Motor neuron (in vitro differentiated cells): ENCODE measurements at regions not wholly inside any gene's neighbourhood (a gene's known extent, or its start where the extent isn't known, plus 50 kb on each side); places are given as distances from the start of the nearest gene placed in this dataset.
"Not testable (repeated sequence)": the region's sequence is repeated elsewhere in the genome, so short reads cannot be mapped to it uniquely, and the experiment has no call there.

Experiments used
- ATAC-seq, 8 experiments: fragments of 200-7000 bp; cut with Tn5 transposase; replicated peaks in 6 of 8; 2 replicates each; pipeline ENCODE4 v1.8.0; 2021; ENCODE audit warnings: mild to moderate bottlenecking in 8 of 8, moderate library complexity in 8 of 8
- H3K27ac ChIP-seq, 2 donors: fragments of 250-450 bp; sonication (Bioruptor Pico); 2 replicates each; pipeline ENCODE4 v1.9.0; 2021; ENCODE audit warnings: antibody characterized with exemption in 2 of 2, mild to moderate bottlenecking in 2 of 2, moderate library complexity in 1 of 2
- H3K4me1 ChIP-seq, 2 donors: fragments of 250-450 bp; sonication (Bioruptor Pico); replicated peaks in 1 of 2; 2 replicates each; pipeline ENCODE4 v1.6.1; 2021; ENCODE audit warnings: antibody characterized with exemption in 2 of 2, mild to moderate bottlenecking in 2 of 2, moderate library complexity in 1 of 2
- H3K4me3 ChIP-seq, 5 donors: fragments of 250-450 bp; sonication (Bioruptor Pico); 2 replicates each; pipeline ENCODE4 v1.9.0; 2021; ENCODE audit warnings: antibody characterized with exemption in 5 of 5, mild to moderate bottlenecking in 5 of 5, moderate library complexity in 4 of 5
- WGBS, 10 experiments: fragments of 450-650 bp; shearing (Covaris generic); methylation state at CpG; one replicate each; pipeline ENCODE4 v1.0.0; 2022; 5-methylcytosine and 5-hydroxymethylcytosine counted together
- in situ Hi-C, 9 experiments: fragments of 400-800 bp; cut with MboI; loops; one replicate each; pipeline ENCODE4 v1.15.0; 2021; ENCODE audit warnings: low sequenced_read_pairs in 9 of 9, low pct_unique_long_range_greater_than_20kb in 2 of 9; ENCODE audit not compliant: unreplicated experiment in 9 of 9

GRCh38 chr1:242886137-242886536, 361.6 kb upstream of the PLD5 start:
- no peak for ATAC-seq
- WGBS, 10 experiments: 0 to 57% (median 21%) methylated on average over 1 to 2 of the region's 2 CpGs; no CpG with 5 or more reads in 4 of the 10 experiments
- Histone ChIP-seq H3K27ac (peak overlapping the region in 1 of 2 donors; percentile 21), H3K4me3 (no peak overlapping the region), H3K4me1 (peaks cover 7 to 12% of the 10 kb centered on the region in 2 donors)
- in situ Hi-C loops: no loop called here

DNA sequence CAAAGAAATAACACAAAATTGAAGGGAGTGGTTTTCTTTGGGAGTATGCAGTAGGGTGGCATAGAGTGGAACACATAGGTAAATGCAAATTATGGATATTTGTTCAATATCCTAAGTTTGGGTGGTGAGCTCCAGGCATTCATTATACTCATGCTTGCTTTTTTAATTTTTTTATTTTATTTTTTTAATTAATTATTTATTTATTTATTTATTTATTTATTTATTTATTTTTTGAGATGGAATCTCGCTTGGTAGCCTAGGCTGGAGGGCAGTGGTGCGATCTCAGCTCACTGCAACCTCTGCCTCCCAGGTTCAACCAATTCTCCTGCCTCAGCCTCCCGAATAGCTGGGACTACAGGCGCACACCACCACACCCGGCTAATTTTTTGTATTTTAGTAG, 355.5 kb upstream of the PLD5 start:
- H3K4me1 ChIP-seq, H3K4me3 ChIP-seq, H3K27ac ChIP-seq, ATAC-seq, in situ Hi-C loops: not testable (repeated sequence)
- WGBS, 10 experiments: 20 to 100% (median 66%) methylated on average over 1 to 5 of the region's 5 CpGs; no CpG with 5 or more reads in 2 of the 10 experiments

- in situ Hi-C loops: no loop called here
- ATAC-seq: no peak
- H3K4me3 ChIP-seq: no peak overlapping the region
- H3K4me1 ChIP-seq: peaks cover 3 to 4% of the 10 kb centered on the region in 2 donors
- no peak overlapping the region for H3K27ac ChIP-seq
These were observed 353.2 kb upstream of the PLD5 start for GRCh38 chr1:242877743-242878142.

DNA sequence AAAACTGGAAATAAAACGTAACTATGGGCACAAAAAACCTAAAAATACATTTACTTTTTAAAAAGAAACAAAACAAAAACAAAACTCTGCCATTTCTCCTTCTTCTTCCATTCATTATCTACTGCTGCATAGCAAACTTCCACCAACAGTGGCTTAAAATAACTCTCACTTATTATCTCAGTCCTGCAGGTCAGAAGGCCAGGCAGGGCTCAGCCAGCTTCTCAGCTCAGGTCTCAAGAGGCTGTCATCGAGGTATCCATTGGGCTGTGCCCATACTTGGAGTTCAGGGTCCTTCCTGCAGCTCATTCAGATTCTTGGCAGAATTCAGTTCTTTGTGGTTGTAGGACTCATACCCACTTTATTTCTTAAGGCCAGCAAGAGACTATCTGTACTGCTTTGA, 352.7 kb upstream of the PLD5 start:
- in situ Hi-C loops: no loop called here
- peaks cover 3 to 4% of the 10 kb centered on the region in 2 donors for H3K4me1 ChIP-seq
- 0 to 81% (median 48%) methylated on average over 1 to 2 of the region's 2 CpGs for WGBS, 10 experiments
- no peak overlapping the region for H3K4me3 ChIP-seq
- ATAC-seq: no peak
- no peak overlapping the region for H3K27ac ChIP-seq

DNA sequence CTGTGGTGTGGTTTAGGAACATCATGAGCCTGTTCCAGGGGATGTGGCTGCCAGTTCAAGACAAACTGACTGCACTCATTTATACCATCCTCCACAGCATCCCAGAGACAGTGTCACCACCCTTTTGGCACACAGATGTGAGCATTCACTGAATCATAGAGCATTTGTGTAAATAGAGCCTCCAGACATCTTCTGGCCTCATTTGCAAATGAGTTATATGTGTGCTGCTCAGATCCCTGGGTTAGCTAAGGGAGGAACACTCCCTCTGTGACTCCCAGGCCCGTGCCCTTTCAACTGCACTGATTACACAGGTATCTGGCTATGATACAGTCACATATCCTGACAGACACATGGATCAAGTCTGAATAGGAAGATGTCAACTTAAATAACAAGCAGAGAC, 351.5 kb upstream of the PLD5 start:
- Histone ChIP-seq H3K4me1 (peaks cover 3 to 4% of the 10 kb centered on the region in 2 donors), H3K4me3 (no peak overlapping the region), H3K27ac (no peak overlapping the region)
- peak in 5 of 8 experiments; percentile 29 to 98 (median 76) for ATAC-seq
- 0 to 83% (median 17%) methylated on average over 1 of the region's 1 CpG; no CpG with 5 or more reads in 3 of the 10 experiments for WGBS, 10 experiments
- in situ Hi-C loops: no loop called here

GRCh38 chr1:242873661-242874060, 349.2 kb upstream of the PLD5 start:
- Histone ChIP-seq H3K4me3 (no peak overlapping the region), H3K4me1 (peaks cover 3 to 4% of the 10 kb centered on the region in 2 donors), H3K27ac (no peak overlapping the region)
- in situ Hi-C loops: no loop called here
- 0 to 100% (median 39%) methylated on average over 1 of the region's 1 CpG; no CpG with 5 or more reads in 2 of the 10 experiments for WGBS, 10 experiments
- no peak for ATAC-seq

DNA sequence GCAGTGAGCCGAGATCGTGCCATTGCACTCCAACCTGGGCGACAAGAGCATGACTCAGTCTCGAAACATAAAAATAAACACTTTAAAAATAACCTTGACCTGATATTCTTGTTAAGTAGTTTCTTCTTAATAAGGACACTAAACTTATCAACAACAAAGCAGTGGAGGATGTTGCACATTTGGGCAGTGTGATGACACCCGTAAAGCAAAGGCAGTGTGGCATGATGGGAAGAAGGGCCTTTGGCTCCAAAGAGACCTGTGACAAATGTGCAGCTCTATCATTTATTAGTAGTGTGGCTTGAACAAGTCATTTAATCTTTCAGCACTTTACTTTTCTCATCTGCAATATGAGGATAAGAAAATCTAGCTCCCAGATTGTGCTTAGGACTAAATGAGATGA, 348.0 kb upstream of the PLD5 start:
- in situ Hi-C loops: no loop called here
- WGBS, 10 experiments: 0 to 100% (median 87%) methylated on average over 1 to 5 of the region's 5 CpGs; no CpG with 5 or more reads in 3 of the 10 experiments

DNA sequence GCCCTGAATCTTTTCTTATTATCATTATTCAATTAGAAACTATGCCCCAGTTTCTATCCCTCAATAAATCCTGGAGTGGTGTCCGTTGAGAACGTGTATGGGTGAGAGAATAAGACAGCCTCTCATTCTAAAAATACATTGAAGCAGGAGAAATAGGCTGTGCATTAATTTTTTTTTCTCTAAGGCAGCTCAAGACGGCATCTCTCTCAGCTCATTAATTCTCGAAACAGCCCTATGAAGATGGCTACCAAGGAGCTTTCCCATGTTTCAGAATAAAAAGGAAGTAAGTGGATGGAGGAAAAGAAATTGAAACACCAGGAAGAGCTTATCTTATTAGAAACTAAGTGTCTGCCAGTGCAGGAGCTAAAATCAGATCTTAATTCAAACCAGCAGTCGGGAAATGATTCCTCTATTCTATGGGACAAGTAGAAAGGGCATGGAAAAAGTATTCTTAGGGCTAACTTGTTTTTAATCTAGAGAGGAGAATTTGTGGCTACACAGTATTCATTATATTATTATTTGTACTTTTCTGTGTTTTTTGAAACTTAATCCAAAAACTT, 347.1 kb upstream of the PLD5 start:
- in situ Hi-C loops: no loop called here
- peak in 1 of 8 experiments; percentile 39 for ATAC-seq
- 0 to 85% (median 61%) methylated on average over 2 to 5 of the region's 5 CpGs for WGBS, 10 experiments

More for the DNA sequence above, 348.0 kb upstream of the PLD5 start:
- H3K4me3 ChIP-seq: no peak overlapping the region
- no peak for ATAC-seq
- H3K27ac ChIP-seq: no peak overlapping the region
- peaks cover 0 to 3% of the 10 kb centered on the region in 2 donors for H3K4me1 ChIP-seq

GRCh38 chr1:242870966-242871365, 346.5 kb upstream of the PLD5 start:
- Histone ChIP-seq H3K4me1 (no peaks in the 10 kb centered on the region), H3K27ac (no peak overlapping the region), H3K4me3 (no peak overlapping the region)
- in situ Hi-C loops: no loop called here
- peak in 3 of 8 experiments; percentile 51 to 67 (median 63) for ATAC-seq

More for the DNA sequence above, 347.1 kb upstream of the PLD5 start:
- H3K27ac ChIP-seq: no peak overlapping the region
- peaks cover 0 to 3% of the 10 kb centered on the region in 2 donors for H3K4me1 ChIP-seq
- H3K4me3 ChIP-seq: no peak overlapping the region

DNA sequence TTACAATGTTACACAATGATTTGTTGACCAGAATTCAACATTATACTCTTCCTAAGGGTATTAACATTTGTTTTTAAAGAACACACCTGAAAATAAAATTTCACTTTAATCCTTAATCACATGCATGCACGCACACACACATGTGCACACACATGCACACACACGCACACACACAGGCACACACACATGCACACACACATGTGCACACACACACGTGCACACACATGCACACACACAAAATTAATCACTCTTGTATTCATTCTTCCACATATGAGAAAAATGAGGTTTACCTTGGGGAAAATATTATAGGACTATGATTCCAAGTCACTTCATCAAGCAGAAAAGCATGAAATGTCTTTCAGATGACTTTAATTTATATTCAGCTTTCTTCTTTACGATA, 331.8 kb upstream of the PLD5 start:
- Histone ChIP-seq H3K4me3 (no peak overlapping the region), H3K4me1 (no peaks in the 10 kb centered on the region), H3K27ac (no peak overlapping the region)
- ATAC-seq: no peak
- in situ Hi-C loops: no loop called here
- WGBS, 10 experiments: 21 to 90% (median 56%) methylated on average over 1 to 4 of the region's 4 CpGs

GRCh38 chr1:242854466-242854865, 330.0 kb upstream of the PLD5 start:
- Histone ChIP-seq H3K27ac (no peak overlapping the region), H3K4me1 (no peaks in the 10 kb centered on the region), H3K4me3 (no peak overlapping the region)
- 55 to 93% methylated on average over 2 to 3 of the region's 3 CpGs; no CpG with 5 or more reads in 8 of the 10 experiments for WGBS, 10 experiments
- ATAC-seq: no peak
- in situ Hi-C loops: no loop called here

DNA sequence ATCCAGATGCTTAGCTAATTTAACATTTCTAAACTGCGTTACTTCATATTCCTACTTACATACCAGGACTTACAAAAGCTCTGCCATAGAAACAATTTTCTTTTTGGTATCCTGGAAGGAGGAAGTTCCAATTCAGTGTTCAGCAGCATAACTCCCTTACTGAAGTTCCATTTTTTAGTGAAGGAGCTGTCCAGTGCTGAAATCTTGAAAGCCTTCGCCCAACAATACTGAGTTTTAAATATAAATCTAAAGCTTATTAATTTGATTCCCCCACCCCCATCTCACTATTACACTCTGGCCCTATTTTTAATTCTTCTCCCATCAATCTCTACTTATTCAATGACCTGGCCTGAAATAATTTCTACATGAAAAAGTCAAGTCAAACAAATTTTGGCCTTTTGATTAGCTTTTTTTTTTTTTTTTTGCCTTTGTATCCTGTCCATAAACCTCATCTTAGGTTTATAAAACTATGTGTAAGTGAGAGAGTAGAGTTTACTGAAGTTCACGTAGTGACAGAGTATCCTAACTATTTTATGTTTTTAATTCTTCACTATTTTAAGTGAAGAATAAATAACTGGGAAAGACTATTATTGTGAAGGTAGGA, 323.0 kb upstream of the PLD5 start:
- WGBS, 10 experiments: 0 to 83% (median 38%) methylated on average over 1 to 3 of the region's 3 CpGs

DNA sequence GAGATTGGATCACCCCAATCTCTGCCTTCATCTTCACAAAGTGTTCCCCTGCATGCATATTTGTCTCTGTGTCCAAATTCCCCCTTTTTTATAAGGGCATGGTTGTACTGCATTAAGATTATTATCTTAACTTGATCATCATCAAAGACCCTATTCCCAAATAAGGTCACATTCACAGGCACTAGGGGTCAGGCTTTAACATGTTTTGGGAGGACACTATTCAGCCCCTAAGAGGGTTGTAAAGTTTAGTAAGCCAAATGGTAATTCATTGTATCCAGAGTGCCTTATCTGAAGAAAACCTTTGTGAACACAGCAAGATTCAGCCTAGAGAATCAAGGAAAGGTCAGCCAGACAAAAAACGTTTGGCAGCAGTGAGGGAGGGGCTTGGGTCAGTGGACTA, 317.6 kb upstream of the PLD5 start:
- no peak for ATAC-seq
- in situ Hi-C loops: no loop called here

More for the DNA sequence above, 323.0 kb upstream of the PLD5 start:
- no peak overlapping the region for H3K27ac ChIP-seq
- H3K4me3 ChIP-seq: no peak overlapping the region
- H3K4me1 ChIP-seq: no peaks in the 10 kb centered on the region
- no peak for ATAC-seq
- in situ Hi-C loops: no loop called here

GRCh38 chr1:242839101-242839500, 314.6 kb upstream of the PLD5 start:
- Histone ChIP-seq H3K4me3 (no peak overlapping the region), H3K4me1 (peaks cover 6 to 9% of the 10 kb centered on the region in 2 donors), H3K27ac (no peak overlapping the region)
- WGBS, 10 experiments: 20 to 100% (median 99%) methylated on average over 1 to 9 of the region's 12 CpGs; no CpG with 5 or more reads in 4 of the 10 experiments
- in situ Hi-C loops: no loop called here
- no peak for ATAC-seq

More for the DNA sequence above, 317.6 kb upstream of the PLD5 start:
- no peak overlapping the region for H3K27ac ChIP-seq
- WGBS, 10 experiments: 0 to 29% (median 10%) methylated on average over 1 of the region's 1 CpG; no CpG with 5 or more reads in 3 of the 10 experiments
- H3K4me3 ChIP-seq: no peak overlapping the region
- no peaks in the 10 kb centered on the region for H3K4me1 ChIP-seq
